ENCODE measurements at regions not wholly inside any gene's neighbourhood (a gene's known extent, or its start where the extent isn't known, plus 50 kb on each side); places are given as distances from the start of the nearest gene placed in this dataset.

DNA sequence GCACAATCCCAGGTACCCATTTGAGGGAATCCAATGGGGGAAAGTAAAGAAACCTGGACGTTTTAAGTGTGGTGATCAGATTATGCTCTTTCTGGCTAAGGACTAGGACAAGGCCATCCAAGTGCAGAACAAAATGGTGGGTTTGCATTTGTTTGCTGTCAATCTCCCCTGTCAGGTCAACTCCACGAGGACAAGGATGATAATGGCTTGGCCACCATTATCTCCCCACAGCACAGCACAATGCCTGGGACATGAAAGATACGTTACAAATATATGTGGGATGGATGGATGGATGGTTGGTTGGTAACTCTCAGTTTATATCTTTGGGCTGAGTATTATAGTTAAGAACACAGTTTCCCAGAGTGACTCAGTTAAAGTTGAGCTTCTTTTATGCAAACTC, 526.9 kb downstream of the NPIPA7 start:
- CTCF ChIA-PET = interaction anchor here (0.6 kb wide), 1 partner anchor 15 kb away, joined by 3 read pairs; no protein-coding TSS in a partner anchor
- H3K27me3 Mint-ChIP-seq (ENCODE audit: unreplicated experiment) = no peaks in the 10 kb centered on the region
- H3K4me3 Mint-ChIP-seq (ENCODE audit: low read depth, unreplicated experiment) = no peak overlapping the region
- H3K4me1 Mint-ChIP-seq (ENCODE audit: low read depth, unreplicated experiment) = no peaks in the 10 kb centered on the region
- H3K9me3 Mint-ChIP-seq (ENCODE audit: low read depth, unreplicated experiment) = peaks cover 19% of the 10 kb centered on the region
- H3K27ac Mint-ChIP-seq (ENCODE audit: unreplicated experiment) = no peak overlapping the region
- intact Hi-C loops (cut with micrococcal nuclease; ENCODE audit: unreplicated experiment) = no loop called here
- TF ChIP-seq, protein P1, sequence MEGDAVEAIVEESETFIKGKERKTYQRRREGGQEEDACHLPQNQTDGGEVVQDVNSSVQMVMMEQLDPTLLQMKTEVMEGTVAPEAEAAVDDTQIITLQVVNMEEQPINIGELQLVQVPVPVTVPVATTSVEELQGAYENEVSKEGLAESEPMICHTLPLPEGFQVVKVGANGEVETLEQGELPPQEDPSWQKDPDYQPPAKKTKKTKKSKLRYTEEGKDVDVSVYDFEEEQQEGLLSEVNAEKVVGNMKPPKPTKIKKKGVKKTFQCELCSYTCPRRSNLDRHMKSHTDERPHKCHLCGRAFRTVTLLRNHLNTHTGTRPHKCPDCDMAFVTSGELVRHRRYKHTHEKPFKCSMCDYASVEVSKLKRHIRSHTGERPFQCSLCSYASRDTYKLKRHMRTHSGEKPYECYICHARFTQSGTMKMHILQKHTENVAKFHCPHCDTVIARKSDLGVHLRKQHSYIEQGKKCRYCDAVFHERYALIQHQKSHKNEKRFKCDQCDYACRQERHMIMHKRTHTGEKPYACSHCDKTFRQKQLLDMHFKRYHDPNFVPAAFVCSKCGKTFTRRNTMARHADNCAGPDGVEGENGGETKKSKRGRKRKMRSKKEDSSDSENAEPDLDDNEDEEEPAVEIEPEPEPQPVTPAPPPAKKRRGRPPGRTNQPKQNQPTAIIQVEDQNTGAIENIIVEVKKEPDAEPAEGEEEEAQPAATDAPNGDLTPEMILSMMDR (IDR thresholded peaks at IDR 0.05; ENCODE audit: unreplicated experiment) = no peak
- no peak for DNase-seq
- H3K36me3 Mint-ChIP-seq (ENCODE audit: insufficient read depth, unreplicated experiment) = no peaks in the 10 kb centered on the region
- BruUV-seq (replicated peaks) = no TSS peak

DNA sequence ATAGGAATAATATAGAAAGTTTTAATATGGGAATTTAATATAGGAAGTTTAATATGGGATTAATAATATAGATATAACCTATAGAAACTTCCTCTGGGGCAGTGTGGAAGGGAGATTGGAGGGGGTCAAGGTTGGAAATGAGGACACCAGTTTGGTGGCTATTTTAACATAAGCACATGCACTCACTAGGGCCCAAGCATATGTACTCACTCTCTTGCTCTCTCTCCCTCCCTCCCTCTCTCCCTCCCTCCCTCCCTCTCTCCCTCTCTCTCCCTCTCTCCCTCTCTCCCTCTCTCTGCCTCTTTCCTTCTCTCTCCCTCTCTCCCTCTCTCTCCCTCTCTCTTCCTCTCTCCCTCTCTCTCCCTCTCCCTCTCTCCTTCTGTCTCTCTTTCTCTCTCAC, 528.1 kb downstream of the NPIPA7 start:
- intact Hi-C loops (cut with micrococcal nuclease; ENCODE audit: unreplicated experiment) = no loop called here
- Mint-ChIP-seq H3K4me3 (ENCODE audit: low read depth, unreplicated experiment) (no peak overlapping the region), H3K4me1 (ENCODE audit: low read depth, unreplicated experiment) (no peaks in the 10 kb centered on the region), H3K27me3 (ENCODE audit: unreplicated experiment) (no peaks in the 10 kb centered on the region), H3K36me3 (ENCODE audit: insufficient read depth, unreplicated experiment) (no peaks in the 10 kb centered on the region), H3K27ac (ENCODE audit: unreplicated experiment) (no peak overlapping the region), H3K9me3 (ENCODE audit: low read depth, unreplicated experiment) (peaks cover 20% of the 10 kb centered on the region)
- no TSS peak for BruUV-seq (replicated peaks)
- CTCF ChIA-PET = no interaction called here
- no peak for DNase-seq
- TF ChIP-seq, protein P1 (IDR thresholded peaks at IDR 0.05; ENCODE audit: unreplicated experiment) = no peak

DNA sequence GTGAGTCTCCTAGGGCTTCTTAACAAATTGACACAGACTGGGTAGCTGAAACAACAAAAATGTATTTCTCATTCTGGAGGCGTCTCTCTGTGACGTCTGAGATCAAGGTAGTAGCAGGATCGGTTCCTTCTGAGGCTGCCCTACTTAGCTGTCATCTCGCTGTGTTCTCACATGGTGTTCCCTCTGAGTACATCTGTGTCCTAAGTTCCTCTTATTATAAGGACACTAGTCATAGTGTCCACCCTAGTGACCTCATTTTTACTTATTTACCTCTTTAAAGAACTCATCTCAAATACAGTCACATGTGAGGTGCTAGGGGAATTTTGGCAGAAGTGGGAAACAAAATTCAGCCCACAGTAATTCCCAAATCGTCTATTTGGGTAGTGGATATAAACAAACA, 529.1 kb downstream of the NPIPA7 start:
- no TSS peak for BruUV-seq (replicated peaks)

DNA sequence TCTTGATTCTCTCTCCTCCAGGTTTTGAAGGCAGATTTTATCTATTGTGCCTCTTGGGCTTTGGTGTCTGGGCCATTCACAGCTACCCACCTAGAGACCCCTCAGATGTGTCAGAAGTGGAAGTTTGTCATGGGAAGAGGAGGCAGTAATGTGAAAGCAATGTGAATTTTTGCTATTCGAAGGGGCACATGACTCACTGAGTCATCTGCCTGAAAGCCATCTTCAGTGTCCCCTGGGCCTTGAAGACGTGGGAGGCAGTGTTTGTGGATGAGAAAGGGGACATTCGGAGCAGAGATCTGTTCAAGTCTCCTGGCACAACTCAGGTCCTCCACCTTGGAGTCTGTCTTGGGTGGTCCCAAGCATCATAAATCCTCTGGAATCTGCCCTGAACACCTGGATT, 530.2 kb downstream of the NPIPA7 start:
- TF ChIP-seq, protein P1 (IDR thresholded peaks at IDR 0.05; ENCODE audit: unreplicated experiment) = no peak
- Mint-ChIP-seq H3K27ac (ENCODE audit: unreplicated experiment) (no peak overlapping the region), H3K36me3 (ENCODE audit: insufficient read depth, unreplicated experiment) (no peaks in the 10 kb centered on the region), H3K4me3 (ENCODE audit: low read depth, unreplicated experiment) (no peak overlapping the region), H3K27me3 (ENCODE audit: unreplicated experiment) (no peaks in the 10 kb centered on the region), H3K4me1 (ENCODE audit: low read depth, unreplicated experiment) (no peaks in the 10 kb centered on the region), H3K9me3 (ENCODE audit: low read depth, unreplicated experiment) (peaks cover 19% of the 10 kb centered on the region)
- no TSS peak for BruUV-seq (replicated peaks)
- DNase-seq = no peak
- CTCF ChIA-PET = no interaction called here
- intact Hi-C loops (cut with micrococcal nuclease; ENCODE audit: unreplicated experiment) = no loop called here

More for the DNA sequence above, 529.1 kb downstream of the NPIPA7 start:
- TF ChIP-seq, protein P1 (IDR thresholded peaks at IDR 0.05; ENCODE audit: unreplicated experiment) = no peak
- intact Hi-C loops (cut with micrococcal nuclease; ENCODE audit: unreplicated experiment) = no loop called here
- CTCF ChIA-PET = no interaction called here
- Mint-ChIP-seq H3K27ac (ENCODE audit: unreplicated experiment) (no peak overlapping the region), H3K9me3 (ENCODE audit: low read depth, unreplicated experiment) (peaks cover 19% of the 10 kb centered on the region), H3K36me3 (ENCODE audit: insufficient read depth, unreplicated experiment) (no peaks in the 10 kb centered on the region), H3K4me1 (ENCODE audit: low read depth, unreplicated experiment) (no peaks in the 10 kb centered on the region), H3K4me3 (ENCODE audit: low read depth, unreplicated experiment) (no peak overlapping the region), H3K27me3 (ENCODE audit: unreplicated experiment) (no peaks in the 10 kb centered on the region)
- no peak for DNase-seq
